ENCODE measurements at regions not wholly inside any gene's neighbourhood (a gene's known extent, or its start where the extent isn't known, plus 50 kb on each side); places are given as distances from the start of the nearest gene placed in this dataset.

- TF ChIP-seq POLR2A (IDR thresholded peaks at IDR 0.05; ENCODE audit: low read length) (no peak), GATA1 (IDR thresholded peaks at IDR 0.05; ENCODE audit: low read depth, low read length) (no peak)
These were observed 217.7 kb downstream of the NUAK1 start for GRCh38 chr12:105921055-105921454.

All from erythroblast (primary cell).